Activated CD8-positive, alpha-beta T cell treated with anti-CD3 and anti-CD28 coated beads for 36 hours (primary cell): ENCODE measurements at regions not wholly inside any gene's neighbourhood (a gene's known extent, or its start where the extent isn't known, plus 50 kb on each side); places are given as distances from the start of the nearest gene placed in this dataset.
A peak's percentile ranks its signal among the peaks of the same experiment; 100 is the strongest.

Experiments used
- ATAC-seq: fragments of 200-7000 bp; cut with Tn5 transposase; one replicate; pipeline ENCODE4 v1.10.0; 2021; ENCODE audit warnings: mild to moderate bottlenecking, moderate library complexity
- CTCF ChIA-PET: fragments of 350-600 bp; sonication (Branson Sonifier 250); formaldehyde crosslinking; loops from one replicate; lab custom pipeline; 2021; ENCODE audit warnings: antibody characterized with exemption; lab: Charles Lee
- POLR2A ChIA-PET: fragments of 350-600 bp; sonication (Branson Sonifier 250); formaldehyde crosslinking; loops from one replicate; lab custom pipeline; 2021; ENCODE audit warnings: antibody characterized with exemption; lab: Charles Lee
- DNase-seq: peaks from one replicate; pipeline ENCODE4 v3.0.0-alpha.2; 2020
- H3K27ac Mint-ChIP-seq: one replicate; pipeline ENCODE4 v1.8.0; 2021; ENCODE audit warnings: mild to moderate bottlenecking, mixed read lengths
- H3K27me3 Mint-ChIP-seq: one replicate; pipeline ENCODE4 v1.8.0; 2021; ENCODE audit warnings: mixed read lengths
- H3K36me3 Mint-ChIP-seq: one replicate; pipeline ENCODE4 v1.8.0; 2021; ENCODE audit warnings: low read depth, mixed read lengths
- H3K4me1 Mint-ChIP-seq: one replicate; pipeline ENCODE4 v1.8.0; 2021; ENCODE audit warnings: low read depth, mixed read lengths
- H3K4me3 Mint-ChIP-seq: one replicate; pipeline ENCODE4 v1.8.0; 2021; ENCODE audit warnings: mild to moderate bottlenecking, moderate library complexity, mixed read lengths
- H3K9me3 Mint-ChIP-seq: one replicate; pipeline ENCODE4 v1.8.0; 2021; ENCODE audit warnings: mixed read lengths
- intact Hi-C: fragments of 100-400 bp; cut with micrococcal nuclease; formaldehyde crosslinking; loops from one replicate; pipeline ENCODE4 v1.10.0; 2022
- TF ChIP-seq, protein P1 (sequence below): fragments of 200-600 bp; IDR thresholded peaks from one replicate; pipeline ENCODE4 v1.8.0; 2022; ENCODE audit warnings: antibody characterized with exemption, mild to moderate bottlenecking

DNA sequence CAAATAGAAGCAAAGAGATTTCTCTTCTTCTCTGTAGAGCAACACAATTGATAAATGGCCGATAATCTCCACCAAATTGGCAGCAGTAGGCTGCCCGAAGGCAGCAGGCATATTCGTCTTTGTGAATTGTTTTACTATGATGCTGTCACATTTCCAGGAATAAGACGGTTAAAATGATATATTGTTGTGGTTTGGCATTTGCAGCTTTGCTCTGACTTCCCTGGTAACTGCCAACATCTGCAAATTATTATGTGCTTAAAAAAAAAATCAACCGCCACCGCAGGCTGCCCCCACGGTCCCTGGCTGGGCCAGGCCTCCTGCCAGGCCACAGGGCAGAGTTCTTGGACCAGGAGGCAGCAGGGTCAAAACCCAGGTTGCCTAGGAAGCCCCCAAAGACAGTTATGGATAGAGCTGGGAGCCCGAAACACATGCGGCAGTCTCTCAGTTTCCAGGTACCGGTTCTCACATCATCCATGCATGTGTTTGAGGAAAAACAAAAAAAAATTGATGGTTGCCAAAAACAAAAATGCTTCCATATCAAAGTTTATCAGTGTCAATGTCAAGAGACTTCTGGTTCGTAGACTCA, 179.3 kb downstream of the ETS2 start:
- peaks cover 4% of the 10 kb centered on the region for H3K9me3 Mint-ChIP-seq
- no peaks in the 10 kb centered on the region for H3K36me3 Mint-ChIP-seq
- peak overlapping the region; percentile 66 for H3K4me3 Mint-ChIP-seq
- TF ChIP-seq, protein P1, sequence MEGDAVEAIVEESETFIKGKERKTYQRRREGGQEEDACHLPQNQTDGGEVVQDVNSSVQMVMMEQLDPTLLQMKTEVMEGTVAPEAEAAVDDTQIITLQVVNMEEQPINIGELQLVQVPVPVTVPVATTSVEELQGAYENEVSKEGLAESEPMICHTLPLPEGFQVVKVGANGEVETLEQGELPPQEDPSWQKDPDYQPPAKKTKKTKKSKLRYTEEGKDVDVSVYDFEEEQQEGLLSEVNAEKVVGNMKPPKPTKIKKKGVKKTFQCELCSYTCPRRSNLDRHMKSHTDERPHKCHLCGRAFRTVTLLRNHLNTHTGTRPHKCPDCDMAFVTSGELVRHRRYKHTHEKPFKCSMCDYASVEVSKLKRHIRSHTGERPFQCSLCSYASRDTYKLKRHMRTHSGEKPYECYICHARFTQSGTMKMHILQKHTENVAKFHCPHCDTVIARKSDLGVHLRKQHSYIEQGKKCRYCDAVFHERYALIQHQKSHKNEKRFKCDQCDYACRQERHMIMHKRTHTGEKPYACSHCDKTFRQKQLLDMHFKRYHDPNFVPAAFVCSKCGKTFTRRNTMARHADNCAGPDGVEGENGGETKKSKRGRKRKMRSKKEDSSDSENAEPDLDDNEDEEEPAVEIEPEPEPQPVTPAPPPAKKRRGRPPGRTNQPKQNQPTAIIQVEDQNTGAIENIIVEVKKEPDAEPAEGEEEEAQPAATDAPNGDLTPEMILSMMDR = no peak
- peak overlapping the region; percentile 91 for H3K27ac Mint-ChIP-seq
- ChIA-PET CTCF (no interaction called here), POLR2A (no interaction called here)
- H3K27me3 Mint-ChIP-seq = peaks cover 58% of the 10 kb centered on the region
- H3K4me1 Mint-ChIP-seq = peaks cover 40% of the 10 kb centered on the region
- DNase-seq = peak; percentile 57
- ATAC-seq = peak; percentile 52
- intact Hi-C loops = no loop called here

DNA sequence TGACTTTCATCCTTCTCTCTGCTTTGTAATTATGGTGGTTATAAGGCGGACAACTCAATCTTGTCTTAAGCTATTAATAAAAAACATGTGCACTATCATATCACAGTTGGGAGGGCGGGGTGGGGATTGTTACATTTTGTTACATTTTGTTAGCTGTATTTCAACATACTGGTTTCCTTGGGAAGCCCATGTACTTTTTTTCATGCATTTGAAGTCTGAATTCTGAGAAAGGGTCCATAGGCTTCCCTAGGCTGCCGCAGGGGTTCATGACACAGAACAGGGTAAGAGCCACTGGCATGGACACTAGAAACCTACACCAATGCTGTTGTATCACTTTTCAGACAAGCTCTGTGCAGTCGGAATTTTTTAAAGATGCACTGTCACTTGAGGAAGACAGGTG, 178.8 kb downstream of the ETS2 start:
- TF ChIP-seq, protein P1 = no peak
- DNase-seq (peak; percentile 27), ATAC-seq (peak; percentile 34)
- Mint-ChIP-seq H3K36me3 (no peaks in the 10 kb centered on the region), H3K4me3 (peak overlapping the region; percentile 66), H3K4me1 (peaks cover 45% of the 10 kb centered on the region), H3K27ac (peak overlapping the region; percentile 91), H3K27me3 (peaks cover 58% of the 10 kb centered on the region), H3K9me3 (peaks cover 4% of the 10 kb centered on the region)
- ChIA-PET POLR2A (no interaction called here), CTCF (no interaction called here)
- intact Hi-C loops = no loop called here

DNA sequence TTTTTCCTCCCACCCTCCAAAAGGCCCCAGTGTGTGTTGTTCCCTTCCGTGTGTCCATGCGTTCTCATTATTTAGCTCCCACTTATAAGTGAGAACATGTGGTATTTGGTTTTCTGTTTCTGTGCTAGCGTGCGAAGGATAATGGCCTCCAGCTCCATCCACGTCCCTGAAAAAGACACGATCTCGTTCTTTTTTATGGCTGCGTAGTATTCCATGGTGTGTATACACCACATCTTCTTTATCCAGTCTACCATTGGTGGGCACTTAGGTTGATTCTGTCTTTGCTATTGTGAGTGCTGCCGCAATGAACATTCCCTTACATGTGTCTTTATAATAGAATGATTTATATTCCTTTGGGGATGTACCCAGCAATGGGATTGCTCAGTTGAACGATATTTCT, 177.8 kb downstream of the ETS2 start:
- POLR2A ChIA-PET = no interaction called here
- CTCF ChIA-PET = no interaction called here
- no peaks in the 10 kb centered on the region for H3K36me3 Mint-ChIP-seq
- no peak overlapping the region for H3K4me3 Mint-ChIP-seq
- intact Hi-C loops = no loop called here
- TF ChIP-seq, protein P1 = no peak
- peak overlapping the region; percentile 13 for H3K27ac Mint-ChIP-seq
- peaks cover 47% of the 10 kb centered on the region for H3K4me1 Mint-ChIP-seq
- H3K27me3 Mint-ChIP-seq = peaks cover 53% of the 10 kb centered on the region
- no peak for DNase-seq
- ATAC-seq = no peak
- peaks cover 4% of the 10 kb centered on the region for H3K9me3 Mint-ChIP-seq

DNA sequence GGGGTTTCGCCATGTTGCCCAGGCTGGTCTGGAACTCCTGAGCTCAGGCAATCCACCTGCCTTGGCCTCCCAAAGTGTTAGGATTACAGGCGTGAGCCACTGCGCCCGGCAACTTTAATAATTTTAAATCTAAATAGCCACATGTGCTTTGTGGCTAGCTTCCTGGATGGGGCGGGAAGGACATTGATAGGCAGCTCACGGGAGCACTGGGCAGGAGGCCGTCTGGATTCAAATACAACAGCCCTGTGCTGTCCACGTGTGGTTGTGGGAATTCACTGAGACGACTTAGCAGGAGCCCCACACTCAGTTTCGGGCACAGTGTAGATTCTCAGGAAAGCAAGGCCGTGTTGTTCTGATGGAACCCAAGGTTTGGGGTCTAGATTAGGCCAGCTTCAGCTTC, 177.1 kb downstream of the ETS2 start:
- Mint-ChIP-seq H3K4me1 (peaks cover 46% of the 10 kb centered on the region), H3K27ac (no peak overlapping the region), H3K27me3 (peaks cover 48% of the 10 kb centered on the region), H3K9me3 (peaks cover 4% of the 10 kb centered on the region), H3K4me3 (no peak overlapping the region), H3K36me3 (no peaks in the 10 kb centered on the region)
- ATAC-seq (no peak), DNase-seq (no peak)
- CTCF ChIA-PET = no interaction called here
- POLR2A ChIA-PET = no interaction called here
- TF ChIP-seq, protein P1 = no peak
- intact Hi-C loops = no loop called here

DNA sequence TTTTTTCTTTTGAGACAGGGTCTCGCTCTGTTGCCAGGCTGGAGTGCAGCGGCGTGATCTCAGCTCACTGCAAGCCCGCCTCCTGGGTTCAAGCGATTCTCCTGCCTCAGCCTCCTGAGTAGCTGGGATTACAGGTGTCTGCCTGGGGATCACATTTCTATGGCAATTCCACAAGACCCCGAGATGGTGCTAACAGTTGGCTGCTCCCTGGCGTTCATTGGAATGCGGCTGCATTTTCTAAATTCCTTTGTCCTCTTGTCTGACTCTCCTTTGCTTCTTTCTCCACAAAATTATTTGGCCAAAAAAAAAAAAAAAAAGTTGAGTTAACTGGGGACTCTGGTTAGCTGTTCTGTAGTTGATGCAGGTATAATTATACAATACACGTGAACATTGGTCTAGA, 176.4 kb downstream of the ETS2 start:
- intact Hi-C loops = no loop called here
- H3K9me3 Mint-ChIP-seq = peaks cover 4% of the 10 kb centered on the region
- DNase-seq (no peak), ATAC-seq (no peak)
- no peak overlapping the region for H3K27ac Mint-ChIP-seq
- ChIA-PET POLR2A (no interaction called here), CTCF (no interaction called here)
- no peak overlapping the region for H3K4me3 Mint-ChIP-seq
- no peaks in the 10 kb centered on the region for H3K36me3 Mint-ChIP-seq
- TF ChIP-seq, protein P1 = no peak
- peaks cover 44% of the 10 kb centered on the region for H3K27me3 Mint-ChIP-seq
- peaks cover 46% of the 10 kb centered on the region for H3K4me1 Mint-ChIP-seq
